HL-60 (cell line): ENCODE measurements at regions not wholly inside any gene's neighbourhood (a gene's known extent, or its start where the extent isn't known, plus 50 kb on each side); places are given as distances from the start of the nearest gene placed in this dataset.

Experiments used
- POLR2AphosphoS5 ChIP-seq: IDR thresholded peaks from 2 replicates; pipeline ENCODE4 v1.6.1; 2012; ENCODE audit warnings: low read depth
- SPI1 ChIP-seq: IDR thresholded peaks from 2 replicates; pipeline ENCODE4 v1.6.1; 2012; ENCODE audit warnings: low read depth, mild to moderate bottlenecking, borderline replicate concordance
- TF ChIP-seq, protein P1 (sequence below): IDR thresholded peaks from one replicate; pipeline ENCODE4 v1.5.1; 2011; ENCODE audit warnings: low read length, control low read depth, inconsistent platforms; ENCODE audit not compliant: insufficient read depth

DNA sequence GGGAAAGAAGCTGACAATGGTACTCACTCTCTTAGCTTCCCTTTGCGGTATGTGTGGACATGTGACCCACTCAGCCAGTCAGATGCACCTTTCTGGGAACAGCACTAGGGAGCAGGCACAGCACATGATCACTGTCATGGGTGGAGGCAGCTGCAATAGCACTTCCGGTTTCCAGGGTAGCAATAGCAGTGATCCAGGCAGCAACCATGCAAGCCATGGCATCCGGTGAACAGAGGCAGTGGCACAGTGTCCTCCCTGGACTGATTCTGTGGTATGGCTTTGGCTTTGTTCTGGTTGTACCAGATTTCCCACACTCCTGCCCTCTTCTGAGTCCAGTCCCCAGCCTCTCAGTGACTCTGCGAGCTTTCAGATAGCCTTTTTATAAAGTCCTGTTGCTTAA is 86.8 kb upstream of the NAMPT start:
- TF ChIP-seq, protein P1, sequence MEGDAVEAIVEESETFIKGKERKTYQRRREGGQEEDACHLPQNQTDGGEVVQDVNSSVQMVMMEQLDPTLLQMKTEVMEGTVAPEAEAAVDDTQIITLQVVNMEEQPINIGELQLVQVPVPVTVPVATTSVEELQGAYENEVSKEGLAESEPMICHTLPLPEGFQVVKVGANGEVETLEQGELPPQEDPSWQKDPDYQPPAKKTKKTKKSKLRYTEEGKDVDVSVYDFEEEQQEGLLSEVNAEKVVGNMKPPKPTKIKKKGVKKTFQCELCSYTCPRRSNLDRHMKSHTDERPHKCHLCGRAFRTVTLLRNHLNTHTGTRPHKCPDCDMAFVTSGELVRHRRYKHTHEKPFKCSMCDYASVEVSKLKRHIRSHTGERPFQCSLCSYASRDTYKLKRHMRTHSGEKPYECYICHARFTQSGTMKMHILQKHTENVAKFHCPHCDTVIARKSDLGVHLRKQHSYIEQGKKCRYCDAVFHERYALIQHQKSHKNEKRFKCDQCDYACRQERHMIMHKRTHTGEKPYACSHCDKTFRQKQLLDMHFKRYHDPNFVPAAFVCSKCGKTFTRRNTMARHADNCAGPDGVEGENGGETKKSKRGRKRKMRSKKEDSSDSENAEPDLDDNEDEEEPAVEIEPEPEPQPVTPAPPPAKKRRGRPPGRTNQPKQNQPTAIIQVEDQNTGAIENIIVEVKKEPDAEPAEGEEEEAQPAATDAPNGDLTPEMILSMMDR: no peak
- TF ChIP-seq SPI1 (no peak; the same call in 1 of the 2 replicates), POLR2AphosphoS5 (no peak)
